ENCODE measurements at regions not wholly inside any gene's neighbourhood (a gene's known extent, or its start where the extent isn't known, plus 50 kb on each side); places are given as distances from the start of the nearest gene placed in this dataset.

GRCh38 chr5:86884608-86885007 lies 266.9 kb downstream of the COX7C start:
- TF ChIP-seq POLR2A (IDR thresholded peaks at IDR 0.05) (no peak), CTCF (IDR thresholded peaks at IDR 0.05) (no peak), POLR2AphosphoS5 (IDR thresholded peaks at IDR 0.05) (no peak)

All from breast epithelium (tissue), 3 donors.